K562 (cell line): ENCODE measurements at regions not wholly inside any gene's neighbourhood (a gene's known extent, or its start where the extent isn't known, plus 50 kb on each side); places are given as distances from the start of the nearest gene placed in this dataset.

Experiments used
- ATAC-seq: fragments of 200-7000 bp; cut with Tn5 transposase; 3 replicates; pipeline ENCODE4 v1.9.1; 2020; ENCODE audit warnings: moderate library complexity
- BruUV-seq: library from RNA; stranded (reverse); fragments of 400-500 nt; replicated peaks from 2 replicates; lab custom pipeline; 2021; lab: Mats Ljungman, UMichigan
- CTCF ChIA-PET: fragments of 300-600 bp; formaldehyde crosslinking; extraction: SDS; loops from one replicate; lab custom pipeline; 2021; ENCODE audit warnings: low intra/inter-chr PET ratio; lab: Yijun Ruan, JAX
- POLR2A ChIA-PET: fragments of 300-600, 350-650 bp; sonication (Branson Sonifier 250); formaldehyde crosslinking; extraction: SDS; loops from one replicate; lab custom pipeline; 2021; ENCODE audit warnings: antibody characterized with exemption, inconsistent platforms; lab: Yijun Ruan, JAX
- DNase-seq, 4 experiments: peaks; one replicate each; pipeline versions ENCODE4 v3.0.0 to v3.0.0-alpha.2; 2011 to 2018; ENCODE audit warnings: low spot score in 3 of 4, mixed read lengths in 3 of 4; ENCODE audit errors: extremely low read depth in 1 of 4
- FAIRE-seq: peaks from 2 replicates; lab custom pipeline; 2011; peaks lifted over from hg19 to GRCh38; lab: Jason Lieb, UNC
- H2AFZ ChIP-seq: 2 replicates; pipeline ENCODE4 v1.6.0; 2011; ENCODE audit warnings: low read depth, low read length, control low read depth, inconsistent platforms
- H3K27ac ChIP-seq: fragments of 200-600 bp; 3 replicates; pipeline ENCODE4 v1.8.0; 2011; ENCODE audit warnings: low read depth, mild to moderate bottlenecking, control low read depth, inconsistent platforms, low read length, moderate library complexity, mixed read lengths; ENCODE audit errors: extremely low read depth
- H3K27me3 ChIP-seq, 2 experiments: fragments of 300-600 bp in 1 of 2; 2 replicates in 1 of 2; 3 replicates in 1 of 2; pipeline versions ENCODE4 v1.6.0 to v1.8.0; 2011; ENCODE audit warnings: inconsistent platforms in 2 of 2, low read length in 2 of 2, mild to moderate bottlenecking in 1 of 2, mixed read lengths in 1 of 2, moderate library complexity in 1 of 2; ENCODE audit not compliant: control insufficient read depth in 2 of 2, insufficient read depth in 2 of 2
- H3K36me3 ChIP-seq: fragments of 300-600 bp; 3 replicates; pipeline ENCODE4 v1.8.0; 2011; ENCODE audit warnings: mild to moderate bottlenecking, low read length, inconsistent platforms; ENCODE audit not compliant: control insufficient read depth, insufficient read depth
- H3K4me1 ChIP-seq, 2 experiments: fragments of 200-600 bp in 1 of 2; replicated peaks in 1 of 2; 2 replicates in 1 of 2; 3 replicates in 1 of 2; pipeline versions ENCODE4 v1.5.1 to v1.8.0; 2011; ENCODE audit warnings: inconsistent platforms in 2 of 2, low read length in 2 of 2, mild to moderate bottlenecking in 1 of 2, mixed read lengths in 1 of 2, moderate library complexity in 1 of 2; ENCODE audit not compliant: control insufficient read depth in 2 of 2, insufficient read depth in 2 of 2
- H3K4me2 ChIP-seq: 2 replicates; pipeline ENCODE4 v1.6.1; 2011; ENCODE audit warnings: low read length, control low read depth, inconsistent platforms, mixed read lengths; ENCODE audit not compliant: insufficient read depth
- H3K4me3 ChIP-seq: fragments of 200-600 bp; sonication (generic), shearing (Covaris generic); 2 replicates; pipeline ENCODE4 v1.5.1; 2016; ENCODE audit warnings: control low read depth, inconsistent platforms
- H3K79me2 ChIP-seq: fragments of 200-600 bp; 3 replicates; pipeline ENCODE4 v1.8.0; 2011; ENCODE audit warnings: low read length, inconsistent platforms; ENCODE audit not compliant: control insufficient read depth, insufficient read depth
- H3K9ac ChIP-seq, 2 experiments: 2 replicates each; pipeline versions ENCODE4 v1.6.0 to v1.6.1; 2011; ENCODE audit warnings: low read depth in 2 of 2, low read length in 2 of 2, control low read depth in 1 of 2, inconsistent platforms in 1 of 2, mild to moderate bottlenecking in 1 of 2, mixed read lengths in 1 of 2; ENCODE audit not compliant: insufficient read depth in 1 of 2
- H3K9me1 ChIP-seq: one replicate; pipeline ENCODE4 v1.6.0; 2011; ENCODE audit warnings: inconsistent platforms, mild to moderate bottlenecking, low read length, moderate library complexity; ENCODE audit not compliant: control insufficient read depth, insufficient read depth
- H3K9me3 ChIP-seq: replicated peaks from 2 replicates; pipeline ENCODE4 v1.5.1; 2011; ENCODE audit warnings: low read depth, low read length, inconsistent platforms; ENCODE audit not compliant: control insufficient read depth, insufficient read depth
- H4K20me1 ChIP-seq: replicated peaks from 2 replicates; pipeline ENCODE4 v1.6.1; 2011; ENCODE audit warnings: low read length, inconsistent platforms, mixed read lengths; ENCODE audit not compliant: control insufficient read depth, insufficient read depth
- C11orf30 ChIP-seq: fragments of 450-650 bp; IDR thresholded peaks from 2 replicates; pipeline ENCODE4 v1.6.1; 2016; ENCODE audit warnings: low read depth, mild to moderate bottlenecking
- CREB5 ChIP-seq: fragments of 250-450 bp; sonication (Bioruptor Pico); IDR thresholded peaks from 2 replicates; pipeline ENCODE4 v1.5.0; 2020; ENCODE audit warnings: mild to moderate bottlenecking
- CTCF ChIP-seq, 3 experiments: IDR thresholded peaks in 2 of 3; conservative IDR thresholded peaks in 1 of 3; 2 replicates each; pipeline ENCODE4 v1.5.1; 2011 to 2012; ENCODE audit warnings: low read length in 3 of 3, mild to moderate bottlenecking in 3 of 3, control low read depth in 2 of 3, improper control_type of control experiment in 1 of 3, inconsistent platforms in 1 of 3, low read depth in 1 of 3, mixed read lengths in 1 of 3, moderate library complexity in 1 of 3; ENCODE audit not compliant: insufficient read depth in 2 of 3
- GATA2 ChIP-seq: sonication (generic); formaldehyde crosslinking; IDR thresholded peaks from 2 replicates; pipeline ENCODE4 v1.4.0; 2020; ENCODE audit warnings: mild to moderate bottlenecking, missing genetic modification reagents
- KDM5B ChIP-seq: fragments of 200-600 bp; sonication (generic); IDR thresholded peaks from 2 replicates; pipeline ENCODE4 v1.6.1; 2012; ENCODE audit warnings: low read depth, mild to moderate bottlenecking, moderate library complexity, low read length, control low read depth, inconsistent platforms; ENCODE audit not compliant: insufficient replicate concordance
- NCOA4 ChIP-seq: fragments of 450-650 bp; IDR thresholded peaks from 2 replicates; pipeline ENCODE4 v1.6.1; 2018; ENCODE audit warnings: mild to moderate bottlenecking; ENCODE audit not compliant: partially characterized antibody
- PCBP1 ChIP-seq: fragments of 200-400 bp; formaldehyde crosslinking; IDR thresholded peaks from 2 replicates; pipeline ENCODE4 v1.6.1; 2018; ENCODE audit warnings: mild to moderate bottlenecking, low read depth, low read length; ENCODE audit not compliant: poor library complexity, severe bottlenecking
- RFX1 ChIP-seq: fragments of 450-650 bp; IDR thresholded peaks from 2 replicates; pipeline ENCODE4 v1.6.1; 2016; ENCODE audit warnings: mild to moderate bottlenecking, moderate library complexity
- TARDBP ChIP-seq: fragments of 450-650 bp; IDR thresholded peaks from 2 replicates; pipeline ENCODE4 v1.6.1; 2016
- ZNF124 ChIP-seq: sonication (generic); formaldehyde crosslinking; IDR thresholded peaks from 2 replicates; pipeline ENCODE4 v1.8.1; 2022; ENCODE audit warnings: missing genetic modification reagents
- ZNF408 ChIP-seq: fragments of 250-450 bp; sonication (Bioruptor Pico); IDR thresholded peaks from 2 replicates; pipeline ENCODE4 v1.4.0; 2020; ENCODE audit warnings: low read depth, mild to moderate bottlenecking, moderate library complexity
- ZNF707 ChIP-seq: fragments of 250-450 bp; sonication (Bioruptor Pico); conservative IDR thresholded peaks from 2 replicates; pipeline ENCODE4 v1.8.0; 2022; ENCODE audit warnings: inconsistent platforms, mild to moderate bottlenecking, moderate library complexity
- WGBS: fragments of 100-300 bp; shearing (Covaris generic); methylation state at CpG from one replicate; pipeline ENCODE4 v1.1.6; 2016; ENCODE audit warnings: low coverage, mixed read lengths; ENCODE audit not compliant: insufficient coverage; ENCODE audit errors: missing lambda C conversion rate; 5-methylcytosine and 5-hydroxymethylcytosine counted together
- in situ Hi-C: fragments of 300-500 bp; cut with MboI; formaldehyde crosslinking; loops from 4 replicates; pipeline ENCODE4 v1.15.0; 2018; ENCODE audit warnings: inconsistent platforms, mixed read lengths
- intact Hi-C: fragments of 100-400 bp; cut with micrococcal nuclease; formaldehyde crosslinking; loops from 2 replicates; pipeline ENCODE4 v1.14.2; 2022
- TF ChIP-seq, protein P1 (sequence below): fragments of 450-650 bp; IDR thresholded peaks from 2 replicates; pipeline ENCODE4 v1.6.1; 2014; ENCODE audit warnings: low read depth, mild to moderate bottlenecking, moderate library complexity, borderline replicate concordance
- TF ChIP-seq, protein P2 (sequence below): fragments of 250-450 bp; sonication (Bioruptor Pico); IDR thresholded peaks from 2 replicates; pipeline ENCODE4 v1.5.0; 2021

- no peak for TF ChIP-seq NCOA4
Measured at GRCh38 chr7:3193379-3194120, 107.5 kb upstream of the SDK1 start (continued).

- H3K27me3 ChIP-seq = peaks cover 2 to 17% of the 10 kb centered on the region in 2 experiments; a peak in 3 of 5 replicates
- no TSS peak for BruUV-seq
- H3K27ac ChIP-seq = no peak overlapping the region
- H3K36me3 ChIP-seq = no peaks in the 10 kb centered on the region
- 2% methylated on average over 7 of the region's 7 CpGs for WGBS
- no peak overlapping the region for H3K4me2 ChIP-seq
- H3K4me3 ChIP-seq = no peak overlapping the region
- no peaks in the 10 kb centered on the region for H3K79me2 ChIP-seq
- DNase-seq (no peak), ATAC-seq (peak; percentile 65), FAIRE-seq (no peak)
- no peaks in the 10 kb centered on the region for H3K4me1 ChIP-seq
- in situ Hi-C loops = no loop called here
- H3K9me3 ChIP-seq = no peaks in the 10 kb centered on the region
- ChIA-PET CTCF (no interaction called here), POLR2A (no interaction called here)
- no peak overlapping the region for H3K9ac ChIP-seq
- no peaks in the 10 kb centered on the region; the same call in 1 of the 2 replicates for H4K20me1 ChIP-seq
- intact Hi-C loops = no loop called here
- H2AFZ ChIP-seq = no peak overlapping the region
- no peaks in the 10 kb centered on the region for H3K9me1 ChIP-seq
- TF ChIP-seq, protein P1, sequence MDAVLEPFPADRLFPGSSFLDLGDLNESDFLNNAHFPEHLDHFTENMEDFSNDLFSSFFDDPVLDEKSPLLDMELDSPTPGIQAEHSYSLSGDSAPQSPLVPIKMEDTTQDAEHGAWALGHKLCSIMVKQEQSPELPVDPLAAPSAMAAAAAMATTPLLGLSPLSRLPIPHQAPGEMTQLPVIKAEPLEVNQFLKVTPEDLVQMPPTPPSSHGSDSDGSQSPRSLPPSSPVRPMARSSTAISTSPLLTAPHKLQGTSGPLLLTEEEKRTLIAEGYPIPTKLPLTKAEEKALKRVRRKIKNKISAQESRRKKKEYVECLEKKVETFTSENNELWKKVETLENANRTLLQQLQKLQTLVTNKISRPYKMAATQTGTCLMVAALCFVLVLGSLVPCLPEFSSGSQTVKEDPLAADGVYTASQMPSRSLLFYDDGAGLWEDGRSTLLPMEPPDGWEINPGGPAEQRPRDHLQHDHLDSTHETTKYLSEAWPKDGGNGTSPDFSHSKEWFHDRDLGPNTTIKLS = no peak
- no peak for TF ChIP-seq PCBP1
- TF ChIP-seq C11orf30 = peak; percentile 19; the same call in 1 of the 2 replicates
- no peak for TF ChIP-seq ZNF707 (CRISPR knock-in tag)
- peak; percentile 43 for TF ChIP-seq RFX1
- no peak for TF ChIP-seq ZNF124 (CRISPR knock-in tag)
- TF ChIP-seq CREB5 (CRISPR knock-in tag) = no peak
- TF ChIP-seq TARDBP = no peak
- TF ChIP-seq, protein P2, sequence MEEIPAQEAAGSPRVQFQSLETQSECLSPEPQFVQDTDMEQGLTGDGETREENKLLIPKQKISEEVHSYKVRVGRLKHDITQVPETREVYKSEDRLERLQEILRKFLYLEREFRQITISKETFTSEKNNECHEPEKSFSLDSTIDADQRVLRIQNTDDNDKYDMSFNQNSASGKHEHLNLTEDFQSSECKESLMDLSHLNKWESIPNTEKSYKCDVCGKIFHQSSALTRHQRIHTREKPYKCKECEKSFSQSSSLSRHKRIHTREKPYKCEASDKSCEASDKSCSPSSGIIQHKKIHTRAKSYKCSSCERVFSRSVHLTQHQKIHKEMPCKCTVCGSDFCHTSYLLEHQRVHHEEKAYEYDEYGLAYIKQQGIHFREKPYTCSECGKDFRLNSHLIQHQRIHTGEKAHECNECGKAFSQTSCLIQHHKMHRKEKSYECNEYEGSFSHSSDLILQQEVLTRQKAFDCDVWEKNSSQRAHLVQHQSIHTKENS (CRISPR knock-in tag) = no peak
- TF ChIP-seq ZNF408 = no peak
- no peak for TF ChIP-seq GATA2 (CRISPR knock-in tag)
- TF ChIP-seq CTCF (IDR thresholded peaks at IDR 0.05 in 2 of 3, conservative IDR thresholded peaks at IDR 0.05 in 1 of 3; ENCODE audit: insufficient read depth in 2 of 3, low read depth in 1 of 3, low read length in 3 of 3) = peak; percentile 3 to 29 (median 7); a peak in 2 of 6 replicates
- TF ChIP-seq KDM5B = no peak
Measured at GRCh38 chr7:3194501-3195141, 106.4 kb upstream of the SDK1 start.
